DMS 273 treated with DMSO at 0.1 percent for 48 hours (cell line): ENCODE measurements at regions not wholly inside any gene's neighbourhood (a gene's known extent, or its start where the extent isn't known, plus 50 kb on each side); places are given as distances from the start of the nearest gene placed in this dataset.
"Not testable (repeated sequence)": the region's sequence is repeated elsewhere in the genome, so short reads cannot be mapped to it uniquely, and the experiment has no call there.

Source experiments
- DNase-seq: peaks from one replicate; lab custom pipeline; 2025; lab: John Stamatoyannopoulos, UW

- not testable (repeated sequence) for DNase-seq
Observed at GRCh38 chr2:146970981-146971380, 873.8 kb upstream of the ACVR2A start.

GRCh38 chr2:146969703-146970102, 875.1 kb upstream of the ACVR2A start:
- DNase-seq = not testable (repeated sequence)

GRCh38 chr2:146964494-146964893, 880.3 kb upstream of the ACVR2A start:
- no peak for DNase-seq

- DNase-seq = no peak
Observed at GRCh38 chr2:146954544-146954943, 890.3 kb upstream of the ACVR2A start.

- DNase-seq = no peak
Observed at GRCh38 chr2:146952696-146953095, 892.1 kb upstream of the ACVR2A start.

- no peak for DNase-seq
Observed at GRCh38 chr2:146950911-146951310, 893.9 kb upstream of the ACVR2A start.

GRCh38 chr2:146950361-146950760, 894.5 kb upstream of the ACVR2A start:
- no peak for DNase-seq

- no peak for DNase-seq
Observed at GRCh38 chr2:146949400-146949799, 895.4 kb upstream of the ACVR2A start.

GRCh38 chr2:146944601-146945000, 900.2 kb upstream of the ACVR2A start:
- DNase-seq = no peak

- no peak for DNase-seq
Observed at GRCh38 chr2:146939991-146940685, 904.7 kb upstream of the ACVR2A start.

- no peak for DNase-seq
Observed at GRCh38 chr2:146934921-146935320, 909.9 kb upstream of the ACVR2A start.

GRCh38 chr2:146931109-146931508, 913.7 kb upstream of the ACVR2A start:
- DNase-seq = no peak

GRCh38 chr2:146927080-146927711, 917.6 kb upstream of the ACVR2A start:
- no peak for DNase-seq

- no peak for DNase-seq
Observed at GRCh38 chr2:146918280-146918679, 926.5 kb upstream of the ACVR2A start.

- no peak for DNase-seq
Observed at GRCh38 chr2:146917431-146918042, 927.3 kb upstream of the ACVR2A start.

GRCh38 chr2:146916914-146917313, 927.9 kb upstream of the ACVR2A start:
- DNase-seq = no peak

- no peak for DNase-seq
Observed at GRCh38 chr2:146913476-146913875, 931.4 kb upstream of the ACVR2A start.

GRCh38 chr2:146912536-146912935, 932.3 kb upstream of the ACVR2A start:
- DNase-seq = no peak

GRCh38 chr2:146908776-146909175, 936.1 kb upstream of the ACVR2A start:
- DNase-seq = no peak

- no peak for DNase-seq
Observed at GRCh38 chr2:146898083-146898482, 946.7 kb upstream of the ACVR2A start.

- DNase-seq = no peak
Observed at GRCh38 chr2:146894514-146894913, 950.3 kb upstream of the ACVR2A start.

GRCh38 chr2:146893500-146894041, 951.3 kb upstream of the ACVR2A start:
- no peak for DNase-seq

- no peak for DNase-seq
Observed at GRCh38 chr2:146890491-146890890, 954.3 kb upstream of the ACVR2A start.
